HepG2 (cell line): ENCODE measurements at regions not wholly inside any gene's neighbourhood (a gene's known extent, or its start where the extent isn't known, plus 50 kb on each side); places are given as distances from the start of the nearest gene placed in this dataset.

Source experiments
- ATAC-seq: fragments of 200-7000 bp; cut with Tn5 transposase; 3 replicates; pipeline ENCODE4 v1.9.1; 2020; ENCODE audit warnings: mild to moderate bottlenecking, moderate library complexity
- BruUV-seq: library from RNA; stranded (reverse); fragments of 400-500 nt; replicated peaks from 2 replicates; lab custom pipeline; 2021; lab: Mats Ljungman, UMichigan
- CTCF ChIA-PET: fragments of 300-600 bp; formaldehyde crosslinking; extraction: SDS; loops from one replicate; lab custom pipeline; 2021; ENCODE audit warnings: low total read pairs, inconsistent platforms, low intra/inter-chr PET ratio; lab: Yijun Ruan, JAX
- POLR2A ChIA-PET: fragments of 350-600 bp; sonication (Branson Sonifier 250); formaldehyde crosslinking; loops from one replicate; lab custom pipeline; 2020; ENCODE audit warnings: antibody characterized with exemption, inconsistent platforms; lab: Yijun Ruan, JAX
- DNase-seq: peaks from one replicate; pipeline ENCODE4 v3.0.0-alpha.2; 2015; ENCODE audit warnings: low spot score
- FAIRE-seq: peaks from 3 replicates; lab custom pipeline; 2011; peaks lifted over from hg19 to GRCh38; lab: Jason Lieb, UNC
- H2AFZ ChIP-seq: one replicate; pipeline ENCODE4 v1.6.1; 2011; ENCODE audit warnings: low read length, inconsistent platforms
- H3K27ac ChIP-seq: fragments of 300-600 bp; 3 replicates; pipeline ENCODE4 v1.8.0; 2011; ENCODE audit warnings: mixed run types, mild to moderate bottlenecking, mixed read lengths, low read length, inconsistent platforms; ENCODE audit not compliant: insufficient read depth; ENCODE audit errors: extremely low read length
- H3K27me3 ChIP-seq, 2 experiments: fragments of 200-600 bp in 1 of 2; 2 replicates in 1 of 2; 3 replicates in 1 of 2; pipeline versions ENCODE4 v1.6.0 to v1.8.0; 2011; ENCODE audit warnings: low read length in 2 of 2, mild to moderate bottlenecking in 2 of 2, moderate library complexity in 2 of 2, inconsistent platforms in 1 of 2; ENCODE audit not compliant: insufficient read depth in 2 of 2, control insufficient read depth in 1 of 2
- H3K36me3 ChIP-seq, 2 experiments: fragments of 200-600 bp in 1 of 2; replicated peaks in 1 of 2; 2 replicates in 1 of 2; 3 replicates in 1 of 2; pipeline versions ENCODE4 v1.5.1 to v1.8.0; 2011; ENCODE audit warnings: low read length in 2 of 2, inconsistent platforms in 1 of 2; ENCODE audit not compliant: insufficient read depth in 2 of 2, control insufficient read depth in 1 of 2
- H3K4me1 ChIP-seq: 2 replicates; pipeline ENCODE4 v1.5.1; 2012; ENCODE audit warnings: low read length, inconsistent platforms; ENCODE audit not compliant: insufficient read depth
- H3K4me2 ChIP-seq: 2 replicates; pipeline ENCODE4 v1.6.0; 2011; ENCODE audit warnings: low read depth, low read length, inconsistent platforms
- H3K4me3 ChIP-seq, 3 experiments: fragments of 200-600 bp in 1 of 3; sonication (generic), shearing (Covaris generic) in 1 of 3; replicated peaks in 1 of 3; 2 replicates each; pipeline ENCODE4 v1.5.1; 2011 to 2016; ENCODE audit warnings: low read length in 3 of 3, inconsistent platforms in 2 of 3, low read depth in 2 of 3, mild to moderate bottlenecking in 2 of 3, control low read depth in 1 of 3, mixed read lengths in 1 of 3; ENCODE audit not compliant: insufficient read depth in 1 of 3
- H3K79me2 ChIP-seq: one replicate; pipeline ENCODE4 v1.6.1; 2011; ENCODE audit warnings: low read length, inconsistent platforms; ENCODE audit not compliant: insufficient read depth
- H3K9ac ChIP-seq: 2 replicates; pipeline ENCODE4 v1.6.0; 2011; ENCODE audit warnings: mild to moderate bottlenecking, low read depth, low read length, inconsistent platforms; ENCODE audit not compliant: insufficient read depth
- H3K9me3 ChIP-seq: 2 replicates; pipeline ENCODE4 v1.5.1; 2012; ENCODE audit warnings: mild to moderate bottlenecking, low read length
- H4K20me1 ChIP-seq: 2 replicates; pipeline ENCODE4 v1.6.0; 2011; ENCODE audit warnings: inconsistent platforms, mild to moderate bottlenecking, low read length, moderate library complexity; ENCODE audit not compliant: insufficient read depth
- CBFB ChIP-seq: sonication (generic); formaldehyde crosslinking; IDR thresholded peaks from 2 replicates; pipeline ENCODE4 v1.4.0; 2020; ENCODE audit warnings: missing genetic modification reagents
- CHCHD3 ChIP-seq: sonication (generic); formaldehyde crosslinking; IDR thresholded peaks from 2 replicates; pipeline ENCODE4 v1.8.0; 2022; ENCODE audit warnings: mild to moderate bottlenecking, missing genetic modification reagents, moderate library complexity
- HNRNPUL1 ChIP-seq: fragments of 200-400 bp; formaldehyde crosslinking; IDR thresholded peaks from 2 replicates; pipeline ENCODE4 v1.6.1; 2017; ENCODE audit warnings: low read depth, mild to moderate bottlenecking, low read length, moderate library complexity
- KAT2B ChIP-seq: fragments of 150-350 bp; IDR thresholded peaks from 2 replicates; pipeline ENCODE4 v1.6.1; 2014; ENCODE audit warnings: low read depth, low read length, borderline replicate concordance
- NCOA5 ChIP-seq: sonication (generic); formaldehyde crosslinking; IDR thresholded peaks from 2 replicates; pipeline ENCODE4 v1.4.0; 2020; ENCODE audit warnings: missing genetic modification reagents
- PLSCR1 ChIP-seq: sonication (generic); formaldehyde crosslinking; IDR thresholded peaks from 2 replicates; pipeline ENCODE4 v1.5.0; 2020; ENCODE audit warnings: missing genetic modification reagents, mild to moderate bottlenecking, borderline replicate concordance
- POLR2AphosphoS2 ChIP-seq: IDR thresholded peaks from 2 replicates; pipeline ENCODE4 v1.6.1; 2011; ENCODE audit warnings: low read depth, low read length, improper control_type of control experiment
- RNF2 ChIP-seq: fragments of 450-650 bp; conservative IDR thresholded peaks from 2 replicates; pipeline ENCODE4 v1.6.1; 2016; ENCODE audit warnings: low read depth
- ZFP90 ChIP-seq: sonication (generic); formaldehyde crosslinking; IDR thresholded peaks from 2 replicates; pipeline ENCODE4 v1.8.0; 2022; ENCODE audit warnings: missing genetic modification reagents, mild to moderate bottlenecking, inconsistent platforms, borderline replicate concordance
- ZNF317 ChIP-seq: sonication (generic); formaldehyde crosslinking; IDR thresholded peaks from 2 replicates; pipeline ENCODE4 v1.5.0; 2020; ENCODE audit warnings: mild to moderate bottlenecking, missing genetic modification reagents
- ZNF354B ChIP-seq: sonication (generic); formaldehyde crosslinking; IDR thresholded peaks from 2 replicates; pipeline ENCODE4 v1.8.0; 2022; ENCODE audit warnings: mild to moderate bottlenecking, missing genetic modification reagents
- ZNF772 ChIP-seq: sonication (generic); formaldehyde crosslinking; IDR thresholded peaks from 2 replicates; pipeline ENCODE4 v1.5.0; 2020; ENCODE audit warnings: mild to moderate bottlenecking, missing genetic modification reagents
- WGBS: methylation state at CpG from one replicate; pipeline ENCODE4 v1.1.6; 2017; ENCODE audit warnings: low lambda C conversion rate; 5-methylcytosine and 5-hydroxymethylcytosine counted together
- in situ Hi-C: cut with HindIII; loops from 2 replicates; pipeline ENCODE4 v1.10.0; 2017; ENCODE audit warnings: low pct_unique_long_range_greater_than_20kb; ENCODE audit not compliant: extremely low pct_ligation_motif_present
- intact Hi-C: fragments of 100-400 bp; cut with micrococcal nuclease; formaldehyde crosslinking; loops from one replicate; pipeline ENCODE4 v1.10.0; 2022; ENCODE audit not compliant: unreplicated experiment

- Histone ChIP-seq H3K9me3 (no peaks in the 10 kb centered on the region), H2AFZ (no peak overlapping the region), H4K20me1 (no peaks in the 10 kb centered on the region), H3K36me3 (no peaks in the 10 kb centered on the region), H3K4me3 (no peak overlapping the region), H3K4me1 (peaks cover 7% of the 10 kb centered on the region; the same call in 1 of the 2 replicates), H3K27ac (no peak overlapping the region), H3K4me2 (no peak overlapping the region), H3K27me3 (no peaks in the 10 kb centered on the region), H3K79me2 (no peaks in the 10 kb centered on the region), H3K9ac (no peak overlapping the region)
- 35% methylated on average over 2 of the region's 2 CpGs for WGBS
- ATAC-seq, result no peak
- in situ Hi-C loops (no loop called here), intact Hi-C loops (no loop called here)
- POLR2A ChIA-PET, result no interaction called here
- CTCF ChIA-PET, result no interaction called here
- FAIRE-seq, result no peak
- no TSS peak for BruUV-seq
- DNase-seq, result no peak
- TF ChIP-seq ZNF772 (CRISPR knock-in tag), result no peak
- TF ChIP-seq ZNF354B (CRISPR knock-in tag), result no peak
- no peak for TF ChIP-seq KAT2B
- TF ChIP-seq POLR2AphosphoS2, result no peak
- TF ChIP-seq ZFP90 (CRISPR knock-in tag), result no peak
- no peak for TF ChIP-seq RNF2
- TF ChIP-seq NCOA5 (CRISPR knock-in tag), result no peak
- no peak for TF ChIP-seq CBFB
- no peak for TF ChIP-seq CHCHD3
- TF ChIP-seq ZNF317 (CRISPR knock-in tag), result no peak
- TF ChIP-seq HNRNPUL1, result no peak
- no peak for TF ChIP-seq PLSCR1 (CRISPR knock-in tag)
- TF ChIP-seq, all 625 proteins: peak for 0
Observed at GRCh38 chr11:87443707-87444106, 406.0 kb downstream of the TMEM135 start.
